ENCODE measurements at regions not wholly inside any gene's neighbourhood (a gene's known extent, or its start where the extent isn't known, plus 50 kb on each side); places are given as distances from the start of the nearest gene placed in this dataset.
"Not testable (repeated sequence)": the region's sequence is repeated elsewhere in the genome, so short reads cannot be mapped to it uniquely, and the experiment has no call there.

DNA sequence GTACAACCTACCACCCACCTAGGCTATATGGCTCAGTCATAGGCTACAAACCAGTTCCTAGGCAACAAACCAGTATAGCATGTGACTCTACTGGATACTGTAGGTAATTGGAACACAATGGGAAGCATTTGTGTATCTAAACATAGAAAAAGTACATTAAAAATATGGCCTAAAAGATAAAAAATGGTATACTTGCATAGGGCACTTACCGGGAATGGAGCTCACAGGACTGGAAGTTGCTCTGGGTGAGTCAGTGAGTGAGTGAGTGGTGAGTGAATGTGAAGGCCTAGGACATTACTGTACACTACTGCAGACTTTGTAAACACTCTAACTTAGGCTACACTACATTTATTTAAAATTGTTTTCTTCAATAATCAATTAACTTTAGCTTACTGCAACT lies 139.2 kb upstream of the RBPJ start:
- no peak for FAIRE-seq

GRCh38 chr4:26183017-26183416 lies 137.8 kb upstream of the RBPJ start:
- FAIRE-seq: no peak

GRCh38 chr4:26185436-26185835 lies 135.4 kb upstream of the RBPJ start:
- FAIRE-seq: no peak

- no peak for FAIRE-seq
Observed at GRCh38 chr4:26191353-26191752, 129.5 kb upstream of the RBPJ start.

GRCh38 chr4:26192899-26193869 lies 127.6 kb upstream of the RBPJ start:
- no peak for FAIRE-seq

DNA sequence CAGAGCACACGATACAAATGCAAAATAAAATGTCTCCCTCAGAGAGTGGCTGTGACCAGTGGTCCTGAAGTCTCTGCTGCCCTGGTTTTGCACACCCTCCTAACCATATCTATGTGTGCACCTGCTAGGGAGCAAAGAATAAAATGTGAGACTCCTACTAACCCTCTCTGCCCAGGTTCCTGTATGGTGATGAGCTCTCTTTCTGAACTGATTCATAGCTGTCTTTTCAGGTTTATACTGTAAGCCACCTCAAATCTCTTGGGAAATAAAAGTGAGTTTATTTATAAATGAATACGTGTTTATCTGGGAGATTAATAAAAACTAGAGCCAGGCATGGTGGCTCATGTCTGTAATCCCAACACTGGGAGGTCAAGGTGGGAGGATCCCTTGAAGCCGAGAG lies 126.0 kb upstream of the RBPJ start:
- no peak for FAIRE-seq

DNA sequence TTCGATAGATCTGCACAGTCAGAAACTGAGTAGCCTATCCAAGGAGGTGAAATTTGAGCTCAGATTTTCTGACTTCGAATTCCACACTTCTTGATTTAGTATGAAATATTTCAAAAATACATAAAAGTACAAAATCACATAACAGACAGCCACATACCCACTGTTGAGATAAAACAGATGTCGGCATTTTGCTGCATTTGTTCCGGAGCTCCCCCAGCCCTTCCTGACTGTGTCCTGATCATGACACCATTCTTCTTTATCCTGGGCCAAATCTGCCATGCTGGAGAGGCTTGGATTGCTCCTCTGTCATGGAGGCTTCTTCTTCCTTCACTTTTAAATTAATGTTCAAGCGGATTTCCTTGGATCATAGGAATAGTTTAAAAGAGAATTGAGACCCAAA lies 124.2 kb upstream of the RBPJ start:
- FAIRE-seq: no peak

DNA sequence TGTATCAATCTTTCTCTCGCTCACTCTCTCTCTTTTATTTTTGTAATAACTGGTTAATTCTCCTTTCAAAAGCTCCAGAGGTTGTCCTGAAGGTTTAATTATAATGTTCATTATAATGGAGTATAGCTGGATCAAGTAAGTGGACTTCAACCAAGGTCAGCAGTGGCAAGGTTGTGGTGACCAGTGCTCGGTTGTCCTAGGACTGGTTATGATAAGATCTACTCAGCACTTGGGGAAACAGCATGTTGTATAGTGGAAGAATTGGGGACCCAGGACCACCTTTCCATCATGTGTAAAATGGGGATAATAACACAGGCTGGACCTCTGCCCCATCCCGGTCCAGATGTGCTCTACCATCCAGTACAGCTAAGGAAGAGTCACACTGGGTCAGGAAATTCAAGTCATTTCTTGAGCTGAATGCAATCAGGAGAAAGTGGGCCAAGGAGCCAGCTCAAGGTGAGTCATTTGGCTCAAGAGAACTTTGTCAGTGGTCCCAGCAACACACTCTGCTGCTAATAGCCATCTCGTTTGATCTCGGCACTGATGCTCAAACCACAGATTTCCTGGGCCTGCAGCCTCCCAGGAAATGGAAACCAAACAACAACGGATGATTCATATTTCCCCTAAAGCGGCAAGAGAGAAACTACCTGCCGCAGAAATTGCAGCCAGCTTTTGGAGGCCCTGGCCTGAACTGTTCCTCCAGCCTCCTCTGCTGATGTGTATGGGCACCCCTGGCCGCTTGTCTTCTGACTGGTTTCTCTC lies 123.6 kb upstream of the RBPJ start:
- FAIRE-seq: no peak

- not testable (repeated sequence) for FAIRE-seq
Observed at GRCh38 chr4:26198931-26199330, 121.9 kb upstream of the RBPJ start.

GRCh38 chr4:26199596-26199995 lies 121.2 kb upstream of the RBPJ start:
- no peak for FAIRE-seq

DNA sequence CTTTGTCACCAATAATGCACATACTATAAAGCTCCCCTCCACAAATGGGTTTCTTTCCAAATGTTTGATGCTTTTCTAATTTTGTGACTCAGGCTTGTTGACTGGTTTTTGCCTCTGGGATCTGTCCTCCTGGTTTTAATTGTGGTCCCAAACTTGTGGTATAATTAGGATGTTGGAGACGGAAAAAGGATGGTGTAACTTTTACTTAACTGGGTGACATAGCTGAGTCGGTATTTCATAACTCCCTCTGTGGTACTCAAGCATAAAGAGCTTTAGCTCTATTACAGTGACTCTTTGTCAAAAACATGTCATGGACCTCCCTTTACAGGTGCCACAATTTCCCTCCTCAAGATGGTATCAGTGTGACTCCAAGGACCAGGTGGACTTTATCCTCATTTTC lies 119.7 kb upstream of the RBPJ start:
- FAIRE-seq: no peak

DNA sequence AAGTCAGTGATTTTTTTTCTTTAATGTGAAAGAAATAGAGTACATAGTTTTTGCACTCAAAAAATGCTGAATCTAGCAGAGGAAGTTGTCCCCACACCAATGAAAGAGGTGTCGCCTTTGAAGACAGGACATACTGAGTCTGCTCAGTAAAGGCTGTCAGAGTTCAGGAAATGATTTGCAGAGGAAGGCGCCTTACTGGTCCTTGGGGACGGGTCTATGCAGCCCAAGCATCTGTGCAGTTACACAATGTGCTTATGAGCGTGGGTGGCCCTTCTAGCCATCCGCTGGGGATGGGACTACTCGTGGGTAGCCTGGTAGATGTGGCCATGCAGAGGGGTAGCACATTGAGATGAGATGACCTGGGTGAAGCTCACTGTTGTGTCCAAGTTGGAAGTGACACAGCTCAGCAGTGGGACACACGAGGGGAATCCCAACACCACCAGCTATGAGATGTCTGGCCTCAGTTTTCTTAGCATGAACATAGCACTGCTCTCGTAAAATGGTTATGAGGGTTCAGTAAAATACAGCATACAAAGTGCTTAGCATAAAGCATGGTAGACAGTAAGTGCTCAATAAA lies 116.5 kb upstream of the RBPJ start:
- no peak for FAIRE-seq

DNA sequence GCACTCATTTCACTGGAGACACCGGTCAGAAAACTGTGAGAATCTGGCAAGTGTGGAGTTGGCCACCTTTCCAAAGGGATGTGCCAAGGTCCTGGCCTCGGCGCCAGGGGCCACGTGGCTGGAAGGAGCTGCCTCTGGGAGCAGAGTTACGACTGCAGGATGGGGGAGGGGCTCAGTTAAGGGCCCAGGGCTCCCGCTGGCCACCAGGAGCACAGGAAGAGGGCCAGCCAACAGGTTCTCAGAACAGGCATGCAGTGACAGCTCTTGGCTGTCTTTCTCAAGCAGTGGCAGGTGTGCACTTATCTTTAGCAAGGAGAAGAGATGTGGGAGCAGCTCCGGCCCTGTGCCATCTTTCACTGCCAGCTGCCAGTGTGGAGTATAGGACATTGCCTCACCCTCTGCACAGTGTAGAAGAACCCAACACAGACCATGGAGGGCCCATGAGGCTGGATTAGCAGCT lies 115.9 kb upstream of the RBPJ start:
- FAIRE-seq: no peak

DNA sequence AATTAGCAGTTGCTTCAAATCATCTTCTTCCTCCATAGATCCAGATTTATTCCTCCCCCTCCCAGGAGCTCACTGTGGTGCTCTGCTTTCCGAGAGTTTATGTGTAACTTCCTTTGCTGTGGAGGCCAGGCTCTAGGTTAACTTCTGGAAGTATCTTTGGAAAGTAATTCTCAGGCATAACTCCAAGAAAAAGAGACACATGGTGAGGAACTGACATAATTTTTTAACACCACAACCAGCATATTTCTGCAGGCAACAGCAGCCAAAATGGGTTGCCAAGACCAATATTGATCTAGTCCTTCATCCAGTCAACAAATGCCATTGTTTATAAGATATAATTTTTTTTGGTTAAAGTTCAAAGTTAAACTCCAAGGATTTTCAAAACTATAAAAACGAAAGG lies 114.5 kb upstream of the RBPJ start:
- FAIRE-seq: no peak

- FAIRE-seq: no peak
Observed at GRCh38 chr4:26206999-26207398, 113.8 kb upstream of the RBPJ start.

- FAIRE-seq: no peak
Observed at GRCh38 chr4:26207631-26208030, 113.2 kb upstream of the RBPJ start.

DNA sequence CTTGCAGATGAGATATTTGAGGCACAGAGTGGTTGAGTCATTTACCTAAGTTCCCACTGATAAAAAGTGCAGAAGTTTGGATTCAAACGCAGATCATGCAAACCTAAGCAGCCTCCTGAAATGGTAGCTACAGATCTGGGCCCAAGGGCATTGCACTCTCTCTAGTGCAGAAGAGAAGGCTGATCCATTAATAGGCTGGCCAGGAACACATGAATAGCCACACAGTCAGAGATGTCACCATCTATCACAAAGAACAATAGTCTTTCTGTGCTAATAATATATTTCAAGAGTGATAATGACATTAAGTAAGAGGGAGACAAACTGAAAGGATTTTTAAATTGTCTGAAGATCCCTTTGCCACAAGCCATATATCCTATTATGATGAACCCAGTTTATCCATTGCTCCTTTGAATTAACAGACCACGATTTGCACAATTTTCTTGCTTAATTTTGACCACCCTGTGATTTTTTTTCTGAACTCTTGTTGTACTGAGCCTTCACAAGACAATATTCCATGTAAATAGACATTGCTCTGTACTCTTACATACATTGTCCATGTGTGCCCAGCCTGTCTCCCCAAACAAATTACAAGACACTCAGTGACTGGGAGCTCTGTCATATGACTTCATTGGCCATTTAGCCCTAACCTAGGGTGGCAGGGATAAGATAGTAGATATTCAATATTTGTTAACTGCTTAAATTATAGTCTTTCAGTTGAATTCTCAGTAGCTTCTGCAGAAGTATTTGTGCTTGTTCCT lies 112.4 kb upstream of the RBPJ start:
- no peak for FAIRE-seq

- not testable (repeated sequence) for FAIRE-seq
Observed at GRCh38 chr4:26209378-26209777, 111.4 kb upstream of the RBPJ start.

- FAIRE-seq: no peak
Observed at GRCh38 chr4:26212528-26212927, 108.3 kb upstream of the RBPJ start.

DNA sequence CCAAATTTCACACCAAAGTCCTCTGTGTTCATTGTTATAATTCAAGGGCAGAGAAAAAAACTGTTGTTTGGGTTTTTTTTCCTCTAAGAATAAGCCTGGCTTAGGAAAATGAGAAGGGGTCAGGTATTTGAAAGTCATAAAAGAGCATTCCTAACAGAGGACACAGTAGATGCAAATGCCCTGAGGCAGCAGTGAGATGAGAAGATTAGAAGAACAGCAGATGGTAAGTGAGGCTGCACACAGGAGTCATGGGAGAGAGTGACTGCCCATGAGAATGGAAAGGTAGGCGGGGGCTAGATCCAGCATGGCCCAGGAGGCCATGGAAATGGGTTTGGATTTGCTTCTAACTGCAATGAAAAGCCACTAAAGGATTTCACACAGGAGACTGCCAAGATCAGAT lies 107.5 kb upstream of the RBPJ start:
- no peak for FAIRE-seq

DNA sequence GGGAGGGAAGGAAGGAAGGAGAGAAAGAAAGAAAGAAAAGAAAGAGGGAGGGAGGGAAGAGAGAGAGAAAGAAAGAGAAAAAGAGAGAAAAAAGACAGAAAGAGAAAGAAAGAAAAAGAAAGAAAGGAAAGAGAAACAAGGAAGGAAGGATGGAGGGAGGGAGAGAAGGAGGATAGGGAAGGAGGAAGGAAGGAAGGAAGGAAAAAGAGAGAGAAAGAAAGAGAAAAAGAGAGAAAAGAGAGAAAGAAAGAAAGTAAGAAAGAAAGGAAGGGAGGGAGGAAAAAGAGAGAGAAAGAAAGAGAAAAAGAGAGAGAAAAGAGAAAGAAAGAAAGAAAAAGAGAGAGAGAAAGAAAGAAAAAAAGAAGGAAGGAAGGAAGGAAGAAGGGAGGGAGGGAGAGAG lies 105.8 kb upstream of the RBPJ start:
- no peak for FAIRE-seq

GRCh38 chr4:26215725-26216124 lies 105.1 kb upstream of the RBPJ start:
- FAIRE-seq: no peak

GRCh38 chr4:26217481-26217880 lies 103.3 kb upstream of the RBPJ start:
- FAIRE-seq: no peak
